HG03558 (cell line): ENCODE measurements at regions not wholly inside any gene's neighbourhood (a gene's known extent, or its start where the extent isn't known, plus 50 kb on each side); places are given as distances from the start of the nearest gene placed in this dataset.
"Not testable (repeated sequence)": the region's sequence is repeated elsewhere in the genome, so short reads cannot be mapped to it uniquely, and the experiment has no call there.

Experiments
- ATAC-seq: cut with Tn5 transposase; IDR thresholded peaks from one replicate; pipeline ENCODE4 v1.9.1; 2021; ENCODE audit warnings: moderate number of reproducible peaks; ENCODE audit not compliant: unreplicated experiment; ENCODE audit errors: extremely low read depth

GRCh38 chr2:184357033-184357432 lies 241.3 kb upstream of the ZNF804A start:
- no peak for ATAC-seq

- no peak for ATAC-seq
Observed at GRCh38 chr2:184359379-184359778, 238.9 kb upstream of the ZNF804A start.

DNA sequence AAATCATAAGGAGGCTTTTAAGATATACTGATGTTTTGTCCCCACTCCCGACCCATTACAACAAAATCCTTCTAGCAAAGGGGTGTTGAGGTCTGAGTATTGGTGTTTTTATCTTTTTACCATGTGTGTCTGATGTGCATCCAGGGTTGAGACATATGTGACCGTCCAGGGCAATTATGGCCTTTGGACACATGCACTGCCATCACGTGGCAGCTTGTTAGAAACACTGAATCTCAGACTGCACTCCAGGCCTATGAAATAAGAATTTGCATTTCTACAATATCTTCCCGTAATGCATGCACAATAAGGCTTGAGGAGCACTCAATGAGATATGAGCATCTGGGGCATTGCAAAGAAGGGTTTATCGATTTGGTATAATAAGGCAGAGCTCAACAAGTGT lies 235.1 kb upstream of the ZNF804A start:
- ATAC-seq: no peak

DNA sequence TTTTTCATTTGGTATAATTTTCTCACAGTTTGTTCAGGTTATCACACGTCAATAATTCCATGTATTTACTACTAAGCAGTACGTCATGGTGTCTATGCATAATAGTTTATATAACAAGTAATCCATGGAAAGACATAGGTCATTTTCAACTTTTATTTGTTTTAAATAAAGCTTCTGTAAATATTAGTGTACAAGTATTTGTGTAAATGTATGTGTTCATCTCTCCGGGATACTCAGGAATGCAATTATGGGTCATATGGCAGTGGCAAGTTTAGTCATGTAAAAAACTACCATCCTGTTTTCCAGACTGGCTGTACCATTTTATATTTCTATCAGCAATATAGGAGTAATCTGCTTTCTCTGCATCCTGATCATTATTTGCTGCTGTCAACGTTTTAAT lies 231.1 kb upstream of the ZNF804A start:
- no peak for ATAC-seq

DNA sequence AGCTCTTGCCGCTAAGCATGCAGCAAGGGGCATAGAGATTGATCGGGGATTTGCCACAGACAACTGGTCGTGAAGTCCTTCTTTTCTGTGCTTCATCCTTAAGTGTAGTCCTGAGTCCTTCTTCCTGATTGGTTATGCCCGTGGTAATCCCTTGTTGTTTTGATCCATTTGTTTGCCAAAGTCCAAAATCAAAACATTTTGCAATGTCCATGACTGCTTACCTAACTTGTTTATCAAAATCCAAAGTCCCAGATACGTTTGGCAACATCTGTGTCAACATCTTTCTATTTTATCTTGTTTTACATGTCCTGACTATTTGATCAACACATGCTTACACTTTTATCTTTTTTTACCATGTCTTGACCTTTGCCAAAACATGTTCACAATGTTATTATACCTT lies 229.0 kb upstream of the ZNF804A start:
- ATAC-seq: no peak

- no peak for ATAC-seq
Observed at GRCh38 chr2:184370954-184371353, 227.4 kb upstream of the ZNF804A start.

DNA sequence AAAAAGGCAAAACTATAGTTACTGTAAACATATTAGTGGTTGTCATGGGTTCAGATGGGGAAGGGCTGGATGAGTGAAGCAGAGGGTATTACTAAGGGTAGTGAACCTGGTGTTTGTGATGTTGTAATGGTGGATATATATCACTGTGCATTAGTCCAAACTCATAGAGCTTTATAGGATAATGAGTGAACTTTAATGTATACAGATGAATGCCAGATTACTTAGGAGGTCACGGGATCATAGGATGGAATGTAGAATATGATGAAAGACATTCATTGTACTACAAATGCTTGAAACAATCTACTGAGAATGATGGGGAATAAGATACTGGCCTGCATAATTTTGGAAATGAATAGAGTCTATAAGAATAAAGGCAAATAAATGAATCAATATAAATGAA lies 226.7 kb upstream of the ZNF804A start:
- ATAC-seq: no peak

- ATAC-seq: no peak
Observed at GRCh38 chr2:184372484-184372883, 225.8 kb upstream of the ZNF804A start.

- ATAC-seq: no peak
Observed at GRCh38 chr2:184394642-184395041, 203.7 kb upstream of the ZNF804A start.

DNA sequence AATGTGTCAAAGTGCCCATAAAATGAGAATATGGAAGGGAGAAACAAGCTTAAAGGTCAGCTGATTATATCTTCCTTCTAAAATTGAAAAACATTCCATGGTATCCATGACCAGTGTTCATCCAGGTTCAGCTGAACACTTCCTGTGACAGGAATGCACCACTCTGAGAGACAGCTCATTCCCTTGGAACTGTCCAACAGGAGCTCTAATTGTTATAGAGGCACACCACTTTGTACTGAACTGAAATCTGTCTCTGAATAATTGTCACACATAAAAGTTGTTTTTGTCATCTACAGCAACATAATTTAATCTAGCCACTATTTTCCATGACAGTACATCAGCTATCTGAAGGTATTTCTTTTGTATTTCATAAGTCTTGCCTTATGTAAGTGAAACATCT lies 195.9 kb upstream of the ZNF804A start:
- no peak for ATAC-seq

GRCh38 chr2:184407041-184407630 lies 191.2 kb upstream of the ZNF804A start:
- not testable (repeated sequence) for ATAC-seq

DNA sequence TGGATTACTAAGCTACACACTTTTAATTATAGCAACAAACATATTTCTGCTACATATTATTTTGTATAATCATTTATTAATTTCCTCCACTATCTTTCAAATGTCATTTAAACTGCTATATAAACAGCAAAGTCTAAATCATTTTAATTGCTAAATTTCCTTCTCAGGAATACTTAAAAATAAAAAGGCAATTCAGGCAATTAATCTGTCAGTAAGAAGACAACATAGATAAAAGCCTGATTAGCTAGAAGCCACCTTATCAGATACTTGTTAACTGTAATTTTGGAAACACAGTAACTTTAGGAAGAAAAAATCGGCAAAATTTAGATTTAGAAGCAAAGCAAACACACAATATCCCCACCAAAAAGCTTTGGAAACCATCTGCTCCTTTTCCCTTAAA lies 188.2 kb upstream of the ZNF804A start:
- no peak for ATAC-seq

DNA sequence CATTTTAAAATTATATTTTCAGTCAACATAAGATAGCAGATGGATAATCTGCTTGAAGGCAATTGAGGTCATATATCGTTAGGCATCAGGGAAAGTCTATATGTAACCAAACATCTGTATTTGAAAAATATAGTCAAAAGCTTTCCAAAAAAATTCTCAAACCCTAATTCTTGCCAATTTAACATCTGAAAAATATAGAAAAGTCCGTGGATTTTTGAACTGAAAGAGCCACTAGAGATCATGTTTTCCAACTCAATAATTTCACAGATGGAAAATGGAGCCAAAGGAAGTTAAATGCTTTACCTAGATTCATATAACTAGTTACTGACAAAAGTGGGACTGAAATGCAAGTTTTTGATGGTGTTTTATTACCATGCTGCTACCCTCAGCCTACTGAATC lies 185.1 kb upstream of the ZNF804A start:
- no peak for ATAC-seq

DNA sequence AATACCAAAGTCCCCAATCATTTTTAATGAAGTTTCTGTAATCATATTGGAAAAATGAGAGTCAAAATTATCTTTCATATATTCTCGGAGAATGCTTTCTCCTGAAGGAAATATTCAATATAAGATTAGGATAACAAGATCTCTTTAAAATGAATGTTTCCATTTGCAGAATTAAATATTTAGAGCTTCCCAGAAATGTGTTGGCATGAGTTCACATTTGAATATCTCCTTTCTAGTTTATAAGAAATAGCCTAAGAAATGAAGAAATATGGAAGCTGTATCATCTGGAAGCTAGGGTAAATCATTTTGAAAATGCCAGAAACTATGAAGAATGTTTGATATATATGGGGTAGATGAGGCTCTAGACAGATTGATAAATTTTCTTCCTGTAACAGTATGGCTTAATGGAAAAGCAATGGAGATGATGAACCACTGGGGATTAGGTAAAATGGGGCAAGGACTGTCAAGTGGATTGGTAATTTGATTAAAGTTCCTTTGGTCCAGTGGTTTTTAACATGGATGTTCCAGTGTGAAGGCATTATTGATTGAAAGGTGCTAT lies 184.6 kb upstream of the ZNF804A start:
- ATAC-seq: no peak

DNA sequence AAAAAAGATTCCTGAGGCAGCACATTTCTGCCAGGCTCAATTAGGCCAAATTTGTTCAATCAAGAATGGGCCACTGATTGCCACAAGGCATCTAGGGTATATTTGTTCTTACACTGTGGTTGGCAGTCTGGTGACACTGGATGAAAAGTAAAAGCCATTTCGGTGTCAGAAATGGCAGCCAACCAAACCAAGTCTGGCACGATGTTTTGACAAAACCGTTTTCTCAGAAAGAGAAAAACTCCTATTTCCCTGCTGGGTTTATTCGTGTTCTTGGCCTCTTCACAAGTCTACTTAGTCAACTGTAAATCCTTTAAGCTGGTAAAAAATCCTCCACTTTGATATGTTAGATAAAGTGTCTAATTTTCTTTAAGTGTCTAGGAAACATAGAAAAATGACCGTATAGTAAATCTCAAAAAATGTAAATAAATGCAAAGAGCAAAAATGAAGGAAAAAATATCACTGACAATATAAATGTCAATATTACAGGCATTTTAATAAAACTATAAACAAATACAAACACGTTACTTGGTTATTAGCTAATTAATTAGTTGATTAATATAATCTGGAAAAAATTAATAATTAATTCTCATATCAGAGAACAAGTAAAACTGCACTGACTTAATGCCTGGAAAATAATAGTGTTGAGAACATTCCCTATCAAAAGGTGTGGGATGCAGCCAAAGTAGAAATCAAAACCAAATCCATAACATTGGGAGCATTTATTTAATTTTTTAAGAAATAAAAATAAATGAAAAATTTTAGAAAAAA lies 182.0 kb upstream of the ZNF804A start:
- no peak for ATAC-seq

DNA sequence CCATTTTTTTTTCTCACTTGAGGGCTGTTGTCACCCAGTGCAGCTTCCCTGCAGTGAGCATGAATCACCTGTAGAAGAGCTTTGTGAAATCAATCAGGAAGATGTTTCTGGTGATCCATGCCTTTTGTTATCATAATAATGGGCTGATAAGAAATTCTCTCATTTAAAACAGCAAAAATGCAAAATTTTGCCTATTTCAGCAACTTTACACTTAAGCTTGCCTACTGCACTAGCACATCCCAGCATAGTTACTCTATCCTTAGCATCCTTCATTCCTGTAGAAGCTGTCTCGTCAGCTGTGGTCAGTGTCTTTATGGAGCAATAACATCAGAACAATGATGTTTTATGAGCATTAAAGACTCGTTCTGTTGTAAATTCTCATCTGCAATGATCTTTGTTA lies 178.6 kb upstream of the ZNF804A start:
- no peak for ATAC-seq

DNA sequence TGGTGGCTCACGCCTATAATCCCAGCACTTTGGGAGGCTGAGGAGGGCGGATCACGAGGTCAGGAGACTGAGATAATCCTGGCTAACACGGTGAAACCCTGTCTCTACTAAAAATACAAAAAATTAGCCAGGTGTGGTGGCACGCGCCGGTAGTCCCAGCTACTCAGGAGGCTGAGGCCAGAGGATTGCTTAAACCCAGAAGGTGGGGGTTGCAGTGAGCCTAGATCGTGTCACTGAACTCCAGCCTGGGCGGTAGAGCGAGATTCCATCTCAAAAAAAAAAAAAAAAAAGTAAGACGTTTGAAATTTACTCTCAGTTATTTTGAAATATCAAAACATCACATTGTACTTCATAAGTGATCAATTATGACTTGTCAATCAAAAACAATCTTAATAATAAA lies 176.9 kb upstream of the ZNF804A start:
- not testable (repeated sequence) for ATAC-seq

DNA sequence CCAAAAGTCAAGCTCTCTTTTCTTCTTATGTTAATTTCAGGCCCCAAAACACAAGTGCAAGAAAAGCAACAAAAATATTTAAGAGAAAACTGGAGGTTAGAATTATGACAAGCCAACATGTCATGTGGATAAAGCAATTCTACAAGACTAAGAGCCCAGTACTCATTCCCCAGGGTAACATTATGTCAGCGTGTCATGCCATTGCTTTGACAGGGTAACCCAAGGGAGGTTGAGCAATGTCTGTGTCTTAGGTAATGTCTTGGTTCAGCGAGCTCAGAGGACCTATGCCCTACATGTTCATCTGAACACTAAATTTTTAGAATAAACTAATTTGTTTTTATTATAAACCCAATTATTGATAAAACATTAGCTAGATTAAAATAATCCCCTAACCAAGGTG lies 173.2 kb upstream of the ZNF804A start:
- ATAC-seq: no peak

DNA sequence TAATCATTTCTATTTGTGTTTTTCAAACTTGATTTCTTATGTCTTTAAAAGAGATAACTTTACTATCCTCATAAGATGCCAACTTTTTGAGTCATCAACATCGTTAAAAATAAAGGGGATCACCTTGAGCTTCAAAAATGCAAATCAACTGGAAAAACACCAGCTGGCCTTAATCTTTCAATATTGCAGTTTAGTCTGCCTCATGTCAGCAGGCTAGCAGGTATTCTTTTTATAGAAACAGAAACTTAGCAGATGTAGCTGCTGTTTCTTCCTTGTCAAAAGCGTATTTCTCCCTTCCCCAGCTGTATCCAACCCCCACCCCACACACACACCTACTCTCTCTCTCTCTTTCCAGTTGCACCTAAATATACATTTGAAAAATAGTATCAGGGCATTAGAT lies 154.1 kb upstream of the ZNF804A start:
- peak; percentile 92 for ATAC-seq

DNA sequence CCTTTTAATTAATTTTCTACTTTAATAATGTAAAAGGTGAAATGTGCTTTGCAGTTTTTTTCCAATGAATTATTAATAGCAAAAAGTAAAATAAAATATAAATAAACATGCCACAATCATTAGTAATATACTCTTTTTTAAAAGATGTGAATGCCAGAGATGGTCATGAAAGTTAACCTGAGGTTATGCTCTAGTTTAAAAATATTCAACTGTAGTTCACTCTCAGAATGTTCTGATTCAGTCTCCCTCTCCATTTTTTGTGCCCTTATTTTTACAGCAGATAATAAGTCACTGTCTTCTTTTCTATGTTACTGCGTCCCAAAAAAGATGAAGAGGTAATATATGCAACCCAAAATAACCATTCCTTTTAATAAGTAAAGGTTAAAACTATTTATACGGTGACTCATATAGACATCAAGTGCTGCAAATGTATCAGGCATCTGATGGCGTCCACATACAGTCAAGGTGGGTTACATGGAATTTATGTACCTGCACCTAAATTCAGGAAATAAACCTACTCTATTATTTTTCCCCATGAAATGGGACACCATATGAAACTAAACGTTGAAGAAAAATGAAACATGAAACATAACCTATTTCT lies 153.6 kb upstream of the ZNF804A start:
- ATAC-seq: no peak

- no peak for ATAC-seq
Observed at GRCh38 chr2:184449760-184450159, 148.6 kb upstream of the ZNF804A start.
